CD4-positive, alpha-beta T cell treated with Interleukin-6 for 4 hours (primary cell): ENCODE measurements at regions not wholly inside any gene's neighbourhood (a gene's known extent, or its start where the extent isn't known, plus 50 kb on each side); places are given as distances from the start of the nearest gene placed in this dataset.
"Not testable (repeated sequence)": the region's sequence is repeated elsewhere in the genome, so short reads cannot be mapped to it uniquely, and the experiment has no call there.

ENCODE experiments used
- DNase-seq: peaks from one replicate; pipeline ENCODE4 v3.0.0-alpha.2; 2020; ENCODE audit warnings: mixed read lengths

DNA sequence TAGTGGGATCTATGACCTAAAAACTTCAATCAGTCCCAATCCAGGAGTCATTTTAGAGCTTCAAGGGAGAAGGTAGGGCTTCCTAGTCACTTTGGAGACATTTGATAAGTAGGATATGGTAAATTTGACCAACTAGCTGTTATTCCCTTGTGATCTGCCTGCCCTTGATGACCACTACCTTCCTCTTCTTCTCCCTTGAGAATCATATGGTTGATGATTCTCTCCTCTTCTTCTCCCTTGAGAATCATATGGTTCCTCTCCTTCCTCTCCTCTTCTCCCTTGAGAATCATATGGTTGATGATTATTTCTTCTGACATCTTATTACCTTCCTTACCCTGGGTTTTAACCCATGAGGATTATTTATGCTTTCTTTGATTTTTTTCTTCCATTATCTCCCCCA, 482.6 kb upstream of the TENM3 start:
- DNase-seq: no peak

DNA sequence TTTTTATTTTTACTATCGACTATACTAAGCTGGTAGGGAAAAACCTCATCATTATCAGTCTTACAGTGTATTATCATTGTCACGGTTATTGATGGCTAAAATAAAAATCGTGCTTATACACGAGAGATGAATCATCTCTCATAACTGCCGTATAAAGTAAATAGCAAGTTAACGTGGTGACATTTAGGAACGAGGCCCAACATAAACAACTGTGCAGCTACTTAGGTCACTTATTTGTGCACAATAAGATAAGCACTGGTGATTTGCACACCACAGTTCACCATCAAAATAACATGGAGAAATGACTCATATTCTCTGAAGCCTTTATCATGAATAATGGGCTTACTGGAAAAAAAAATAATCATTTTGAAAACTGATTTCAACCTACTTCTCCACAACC, 482.0 kb upstream of the TENM3 start:
- DNase-seq: no peak

DNA sequence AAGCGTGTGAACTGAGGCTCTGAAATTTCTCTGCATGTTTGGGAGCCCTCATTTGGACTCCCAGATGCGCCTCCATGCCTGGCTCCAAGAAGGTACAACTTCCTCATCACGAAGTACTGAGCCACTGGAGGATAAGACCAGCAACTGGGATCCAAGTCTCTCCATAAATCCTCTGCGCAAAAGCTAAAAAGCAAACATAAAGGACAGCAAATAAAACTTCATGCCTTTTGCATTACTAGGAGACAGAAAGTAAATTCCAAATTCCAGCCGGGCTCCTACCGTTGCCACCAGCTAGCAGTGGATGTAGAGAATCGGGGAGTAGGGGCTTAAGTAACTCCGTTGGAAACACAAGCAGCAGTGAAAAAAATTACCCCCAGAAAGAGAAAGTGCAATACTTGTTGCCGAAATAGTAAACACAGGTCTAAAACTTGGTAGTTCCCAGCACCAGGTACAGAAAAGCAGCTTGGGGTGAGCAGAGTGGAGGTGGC, 477.1 kb upstream of the TENM3 start:
- no peak for DNase-seq

DNA sequence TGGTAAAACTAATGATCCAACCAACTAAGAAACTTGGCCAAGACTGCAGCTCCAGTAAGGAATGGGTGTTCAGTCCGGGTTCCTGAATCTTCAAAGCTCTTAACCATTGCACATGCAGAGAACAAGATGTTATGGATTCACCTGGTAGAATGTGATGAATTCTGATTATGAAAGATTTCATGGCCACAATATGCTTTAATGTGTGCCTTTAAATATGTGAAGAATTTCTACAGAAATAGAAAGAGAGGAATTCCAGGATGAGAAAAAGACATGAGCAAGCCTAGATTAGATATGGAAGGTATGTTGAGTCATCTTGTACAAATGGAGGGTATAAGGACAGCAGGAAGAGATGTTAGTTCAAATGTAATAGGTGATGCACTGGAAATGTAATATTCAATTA, 472.2 kb upstream of the TENM3 start:
- DNase-seq: no peak

DNA sequence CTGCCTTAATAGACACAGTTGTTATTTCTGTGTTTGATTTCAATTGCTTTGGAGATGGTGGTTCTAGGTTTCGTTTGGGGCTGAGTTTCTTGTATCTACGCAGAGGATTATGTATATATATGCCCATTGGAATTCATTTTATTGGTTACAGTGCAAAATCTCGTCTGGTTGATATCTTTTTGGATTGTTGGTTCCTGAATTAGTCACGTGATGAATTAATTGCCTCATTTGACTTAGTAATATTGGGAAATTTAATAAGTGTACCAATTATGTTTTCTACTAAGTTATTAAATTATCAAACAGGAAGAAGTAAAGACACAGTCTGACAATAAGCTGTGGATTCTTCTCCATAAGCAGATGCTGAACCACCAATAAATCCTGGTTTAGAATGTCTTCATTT, 467.9 kb upstream of the TENM3 start:
- no peak for DNase-seq

DNA sequence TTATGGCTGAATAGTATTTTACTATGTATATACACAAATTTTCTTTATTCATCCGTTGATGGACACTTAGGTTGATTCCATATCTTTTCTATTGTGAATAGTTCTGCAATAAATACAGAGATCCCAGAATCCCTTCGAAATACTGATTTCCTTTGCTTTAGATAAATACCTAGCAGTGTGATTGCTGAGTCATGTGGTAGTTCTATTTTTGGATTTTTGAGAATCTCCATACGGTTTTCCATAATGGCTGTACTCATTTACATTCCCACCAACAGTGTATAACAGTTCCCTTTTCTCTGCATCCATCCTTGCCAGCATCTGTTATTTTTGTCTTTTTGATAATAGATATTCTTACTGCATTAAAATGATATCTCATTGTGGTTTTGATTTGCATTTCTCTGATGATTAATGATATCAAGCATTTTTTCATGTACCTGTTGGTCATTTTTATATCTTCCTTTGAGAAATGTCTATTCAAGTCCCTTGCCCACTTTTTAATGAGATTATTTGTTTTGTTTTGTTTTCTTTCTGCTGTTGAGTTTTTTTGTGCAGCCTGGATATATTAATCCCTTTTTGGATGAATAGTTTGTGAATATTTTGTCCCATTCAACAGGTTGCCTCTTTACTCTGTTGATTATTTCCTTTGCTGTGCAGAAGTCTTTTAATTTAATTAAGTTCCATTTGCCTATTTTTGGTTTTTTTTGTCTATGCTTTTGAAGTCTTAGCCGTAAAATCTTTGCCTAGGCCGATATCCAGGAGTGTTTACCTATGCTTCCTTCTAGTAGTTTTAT, 466.7 kb upstream of the TENM3 start:
- no peak for DNase-seq

DNA sequence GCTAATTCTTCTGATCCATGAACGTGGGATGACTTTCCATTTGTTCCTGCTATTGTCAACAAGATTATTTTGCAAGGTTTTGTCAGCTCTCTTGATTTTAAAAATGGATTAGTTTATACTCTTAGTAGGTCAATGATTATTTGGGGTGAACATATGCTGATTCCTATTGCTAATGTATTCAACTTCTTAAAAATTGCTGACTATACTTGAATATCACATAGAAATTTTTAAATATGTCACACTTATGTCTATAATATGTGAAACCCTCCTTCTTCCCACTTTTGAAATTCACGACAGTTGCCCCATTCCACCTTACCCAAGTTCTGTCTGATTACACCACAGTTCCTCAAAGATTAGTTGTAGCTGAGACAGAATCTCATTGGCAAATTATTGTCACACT, 465.7 kb upstream of the TENM3 start:
- no peak for DNase-seq

DNA sequence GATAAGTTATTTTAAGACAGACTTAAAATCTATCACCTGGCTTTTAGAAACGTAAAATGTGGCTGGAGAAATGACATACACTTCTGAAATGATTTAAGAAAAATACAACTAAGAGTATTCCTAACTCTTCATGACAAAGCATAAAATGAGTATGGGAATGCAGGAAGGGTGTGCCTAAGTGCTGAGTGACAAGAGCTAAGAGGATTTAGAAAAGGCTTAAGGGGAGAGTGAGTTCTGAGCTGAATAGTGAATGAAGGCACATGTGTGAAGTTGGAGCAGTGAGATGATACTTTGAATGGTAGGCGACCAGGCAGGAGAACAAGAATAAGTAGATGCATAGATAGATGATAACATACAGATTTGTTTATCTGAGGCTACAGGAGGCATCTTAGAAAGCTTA, 458.3 kb upstream of the TENM3 start:
- no peak for DNase-seq

DNA sequence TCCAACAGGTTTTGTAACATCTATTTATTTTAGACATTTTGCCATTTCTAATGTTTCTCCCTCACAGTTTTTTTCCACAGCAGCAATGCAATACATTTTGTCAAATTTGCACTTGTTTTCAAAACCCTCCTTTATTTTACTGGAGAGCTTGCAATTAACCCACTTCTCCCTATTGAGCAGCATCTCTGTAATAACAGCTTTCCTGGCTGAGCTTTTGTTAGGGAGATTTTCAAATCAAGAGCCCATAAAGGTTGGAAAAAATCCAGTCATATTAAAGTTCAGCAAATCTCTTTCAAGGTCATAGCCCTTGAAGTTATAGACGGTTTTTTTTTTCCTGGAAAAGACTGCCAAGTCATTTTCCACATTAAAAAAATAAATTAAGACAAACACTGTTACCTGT, 450.6 kb upstream of the TENM3 start:
- no peak for DNase-seq

DNA sequence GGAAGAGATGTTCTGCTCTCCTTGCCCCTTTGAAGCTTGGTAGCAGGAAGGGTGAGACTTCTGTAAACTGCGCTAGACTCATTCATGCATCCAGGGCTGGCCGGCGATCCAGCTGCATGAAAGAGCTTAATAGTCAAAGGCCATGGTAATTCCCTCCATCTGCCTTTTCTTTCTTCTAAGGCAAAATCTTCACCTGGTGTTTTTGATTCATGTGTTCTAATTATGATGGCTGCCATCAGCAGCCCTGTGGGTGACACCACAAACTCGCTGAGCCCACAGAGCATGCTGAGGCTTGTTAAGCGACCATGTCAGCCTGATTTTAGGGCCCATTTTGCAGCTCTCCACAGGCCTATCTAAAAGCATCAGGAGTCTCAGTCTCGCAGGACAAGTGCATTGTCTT, 450.1 kb upstream of the TENM3 start:
- no peak for DNase-seq

DNA sequence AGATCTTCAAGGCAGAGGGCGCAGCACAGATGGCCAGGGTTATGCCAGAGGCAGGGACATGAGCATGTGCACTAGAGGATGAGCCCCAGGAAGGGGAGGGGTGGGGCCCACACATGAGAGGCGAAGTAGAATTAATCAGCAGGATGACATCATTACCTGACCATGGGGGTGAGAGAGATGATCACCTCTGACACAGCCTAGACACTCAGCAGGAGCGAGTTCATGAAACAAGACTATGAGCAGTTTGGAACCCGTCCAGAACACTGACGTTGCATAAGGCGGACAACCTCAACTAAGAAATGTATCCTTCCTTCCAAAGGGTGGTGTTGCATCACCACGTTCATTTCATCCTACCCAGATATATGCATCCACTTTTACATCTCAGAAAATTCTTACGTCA, 446.7 kb upstream of the TENM3 start:
- no peak for DNase-seq

DNA sequence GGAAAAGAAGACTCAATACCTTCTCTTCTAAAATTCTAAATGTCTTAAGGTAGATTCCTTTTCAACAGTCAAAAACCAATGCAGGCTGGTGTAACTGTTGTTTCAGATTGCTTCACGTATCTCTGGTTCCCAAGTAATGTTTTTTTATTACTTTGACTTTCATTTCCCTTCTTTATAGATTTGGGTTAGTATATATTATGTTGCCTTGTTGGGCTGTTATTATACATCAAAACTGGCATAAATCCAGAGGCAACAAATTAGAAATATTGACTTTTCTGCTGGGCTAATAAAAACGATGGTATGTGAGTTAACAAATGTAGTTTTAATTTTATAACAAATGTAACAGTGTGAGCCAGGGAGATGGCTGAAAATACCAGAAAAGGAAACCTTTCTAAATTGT, 444.7 kb upstream of the TENM3 start:
- DNase-seq: no peak

DNA sequence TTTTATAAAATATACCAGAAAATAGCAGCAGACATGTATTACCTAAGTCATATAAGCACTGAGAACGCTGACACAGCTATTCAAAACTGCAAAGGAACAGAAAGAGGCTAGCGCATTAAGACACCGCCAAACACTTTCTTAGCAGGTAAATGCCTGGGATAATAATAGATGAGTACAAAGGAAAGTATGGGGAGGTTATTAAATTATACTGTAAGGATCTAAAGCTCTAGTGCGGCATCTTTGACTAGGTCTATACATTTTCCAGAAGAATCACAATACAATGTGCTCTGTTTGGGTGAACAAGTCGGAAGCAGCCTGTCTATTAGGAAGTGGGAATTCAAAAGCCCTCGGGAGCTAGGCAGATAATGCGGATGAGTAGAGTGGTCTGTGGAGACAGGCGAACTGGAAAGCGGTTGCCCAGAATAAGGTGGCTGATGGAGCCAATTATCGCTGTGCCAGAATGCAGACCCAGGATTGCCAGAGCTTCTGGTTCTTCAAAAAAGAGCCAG, 443.6 kb upstream of the TENM3 start:
- no peak for DNase-seq

DNA sequence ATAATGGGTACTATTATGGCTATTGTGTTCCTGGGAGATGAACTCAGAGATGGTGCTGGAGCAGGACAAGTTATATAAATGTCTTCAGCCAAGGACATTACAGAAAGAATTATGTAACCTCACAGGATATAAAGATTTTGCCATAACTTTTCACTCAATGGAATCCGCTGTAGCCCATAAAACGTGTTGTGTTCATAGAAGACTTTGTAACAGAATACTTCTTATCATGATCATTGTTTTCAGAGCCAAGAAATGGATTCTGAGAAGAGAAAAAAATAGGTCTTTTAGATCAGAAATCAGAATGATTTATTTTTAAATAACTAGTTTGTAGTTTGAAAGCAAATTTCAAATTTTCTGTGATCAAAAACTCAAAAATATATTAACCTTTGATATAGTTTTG, 441.0 kb upstream of the TENM3 start:
- DNase-seq: no peak

DNA sequence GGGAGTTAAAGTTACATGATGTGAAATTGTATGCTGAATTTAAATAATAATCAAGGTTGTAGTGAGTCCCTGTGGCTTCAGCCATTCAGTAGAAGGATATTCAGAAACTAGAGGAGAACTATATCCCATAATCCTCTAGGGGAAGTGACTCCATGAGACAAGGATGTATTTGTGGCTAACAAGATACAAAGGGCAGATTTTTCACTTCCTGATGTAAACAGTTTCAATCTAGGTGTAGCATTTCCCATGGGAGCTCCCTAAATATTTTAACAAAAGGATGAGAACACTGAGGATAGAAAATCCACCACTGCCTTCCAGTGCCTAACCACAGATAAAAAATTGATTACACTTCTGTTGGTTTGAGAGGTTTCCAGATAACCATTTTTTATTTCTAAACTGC, 435.4 kb upstream of the TENM3 start:
- no peak for DNase-seq

DNA sequence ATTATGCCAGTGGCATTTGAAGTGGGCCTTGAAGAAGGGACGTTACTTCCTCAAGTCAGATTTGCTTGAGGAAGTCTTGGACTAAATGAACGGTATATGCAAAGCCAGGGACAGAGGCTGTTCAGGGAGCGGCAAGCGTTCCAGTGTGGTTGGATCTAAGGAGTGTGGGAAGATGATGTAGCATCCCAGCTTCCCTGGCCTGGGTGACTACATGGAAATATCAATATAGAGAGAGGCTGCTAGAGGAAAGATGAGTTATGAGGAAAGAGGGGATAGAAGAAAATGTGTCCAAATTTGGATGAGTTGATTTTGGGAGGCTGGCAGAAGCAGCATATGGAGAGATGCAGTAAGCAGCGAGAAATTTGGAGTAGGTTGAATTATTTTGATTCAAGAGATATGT, 432.5 kb upstream of the TENM3 start:
- DNase-seq: no peak

DNA sequence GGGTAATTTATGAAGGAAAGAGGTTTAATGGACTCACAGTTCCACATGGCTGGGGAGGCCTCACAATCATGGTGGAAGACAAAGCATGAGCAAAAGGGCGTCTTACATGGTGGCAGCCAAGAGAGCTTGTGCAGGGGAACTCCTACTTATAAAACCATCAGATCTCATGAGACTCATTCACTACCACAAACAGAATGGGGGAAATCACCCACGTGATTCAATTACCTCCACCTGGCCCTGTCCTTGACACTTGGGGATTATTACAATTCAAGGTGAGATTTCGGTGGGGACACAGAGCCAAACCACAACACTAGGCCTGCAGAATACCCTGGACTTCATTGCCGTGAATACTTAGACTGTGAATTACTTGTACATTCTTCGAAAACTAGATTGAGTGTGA, 431.7 kb upstream of the TENM3 start:
- not testable (repeated sequence) for DNase-seq

DNA sequence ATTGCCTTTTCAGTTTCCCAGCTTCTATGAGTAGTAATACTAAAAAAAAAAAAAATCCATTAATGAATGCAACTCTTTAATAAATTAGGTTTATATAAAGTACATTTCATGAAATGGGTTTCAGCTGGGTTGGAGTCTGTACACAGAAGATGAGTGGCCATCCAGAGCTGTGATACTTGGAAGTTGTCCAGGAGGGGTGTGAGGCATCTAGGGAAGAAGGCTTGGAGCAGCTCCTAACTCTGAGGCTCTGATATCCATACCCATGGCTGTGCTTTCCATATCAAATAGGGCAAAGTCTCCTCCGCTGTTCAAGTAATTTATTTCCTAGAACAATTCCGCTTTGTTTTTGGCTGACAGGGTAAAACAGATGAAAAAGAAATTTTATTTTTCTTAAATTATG, 423.3 kb upstream of the TENM3 start:
- DNase-seq: no peak

DNA sequence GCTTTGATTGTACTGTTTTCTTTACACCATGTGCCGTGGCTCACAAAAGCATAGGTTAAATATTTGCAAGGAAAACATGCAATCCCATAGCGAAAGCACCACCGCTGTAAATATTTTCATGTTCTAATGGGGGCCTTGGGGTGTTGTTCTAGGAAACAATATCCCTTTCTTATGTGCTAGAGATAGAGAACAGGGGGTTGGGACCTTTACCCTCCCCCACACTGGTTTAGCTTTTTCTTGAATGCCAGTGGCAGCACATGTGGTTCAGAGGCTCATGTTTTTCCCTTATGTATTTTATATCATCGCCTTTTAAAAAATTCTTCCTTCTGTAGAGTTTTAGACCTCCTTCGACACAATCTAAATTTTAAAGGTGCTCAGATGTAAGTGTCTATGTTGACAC, 422.6 kb upstream of the TENM3 start:
- no peak for DNase-seq

DNA sequence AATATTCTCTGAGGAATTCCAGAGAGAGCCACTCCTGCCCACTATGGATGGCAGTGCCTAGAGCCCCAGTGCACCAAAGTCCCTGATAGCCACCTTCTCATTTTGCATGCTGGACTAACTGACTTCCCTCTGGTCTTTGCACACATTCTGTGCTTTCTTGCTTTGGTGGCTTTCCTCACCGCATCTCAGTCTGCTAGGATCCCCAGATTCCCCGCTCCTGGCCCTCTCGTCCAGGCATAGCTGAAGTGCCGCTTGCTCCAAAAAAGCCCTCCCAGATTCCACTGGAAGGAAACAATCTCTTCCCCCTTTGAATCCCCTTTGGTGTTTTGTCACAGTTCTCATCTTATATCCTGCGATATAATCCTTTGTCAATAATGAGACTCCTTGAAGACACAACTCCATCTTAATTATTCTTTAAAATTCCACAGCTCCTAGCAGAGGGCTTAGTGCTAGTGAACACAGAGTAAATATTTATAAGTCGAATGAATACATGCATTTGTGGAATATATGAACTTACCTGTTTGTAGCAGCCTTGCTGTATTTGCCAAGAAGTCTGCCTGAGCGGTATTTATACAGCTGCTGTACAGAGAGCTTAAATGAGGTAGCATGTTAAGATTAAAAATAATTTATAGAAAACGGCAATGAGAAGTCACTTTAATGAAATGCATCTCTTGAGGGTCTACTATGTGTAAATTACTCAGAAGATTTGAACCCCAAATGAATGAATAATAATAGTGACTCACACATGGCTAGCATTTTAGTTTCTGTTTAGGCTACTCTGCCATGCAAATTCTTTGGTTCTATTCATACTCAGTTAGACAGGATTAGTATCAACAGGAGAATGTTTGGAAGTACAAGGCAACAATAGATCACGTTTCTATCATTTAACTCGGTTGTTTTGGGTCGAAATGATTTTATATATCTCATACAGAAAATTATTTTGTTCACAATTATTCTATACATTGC, 421.9 kb upstream of the TENM3 start:
- no peak for DNase-seq

DNA sequence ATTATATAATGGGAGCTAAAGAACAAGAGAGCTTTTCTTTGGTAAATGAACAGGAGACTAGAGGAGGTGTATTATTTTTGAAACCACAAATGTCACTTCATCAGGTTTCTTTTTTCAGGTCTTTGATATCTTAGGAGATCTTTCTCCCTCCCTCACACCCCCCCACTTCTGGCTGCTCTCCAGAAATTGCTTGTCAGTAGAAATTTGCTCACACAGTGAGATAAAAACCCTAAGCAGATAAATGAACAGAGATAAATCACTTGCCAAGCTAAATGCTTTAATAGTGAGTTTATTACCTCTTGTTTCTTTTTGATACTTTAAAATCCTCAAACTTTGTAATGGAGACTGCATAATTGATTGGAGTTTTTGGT, 421.2 kb upstream of the TENM3 start:
- no peak for DNase-seq

DNA sequence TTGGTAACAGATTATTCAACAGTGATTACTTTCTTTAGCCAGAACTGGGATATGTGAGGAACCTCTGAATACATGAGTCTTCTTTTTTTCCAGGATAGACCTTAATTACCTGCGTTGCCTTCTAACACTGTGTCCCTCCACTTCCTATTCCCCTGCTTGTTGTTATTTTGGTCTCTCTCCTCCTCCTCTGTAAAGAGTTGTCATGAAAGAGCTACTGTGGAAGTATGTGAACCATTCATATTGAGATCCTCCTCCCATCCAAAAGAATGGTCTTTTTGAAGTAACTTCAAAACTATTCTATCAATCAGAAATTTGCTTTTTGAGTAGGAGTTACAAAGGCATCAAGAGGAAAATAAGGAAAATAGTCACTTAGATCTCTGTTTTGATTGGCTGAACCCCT, 420.0 kb upstream of the TENM3 start:
- DNase-seq: no peak

DNA sequence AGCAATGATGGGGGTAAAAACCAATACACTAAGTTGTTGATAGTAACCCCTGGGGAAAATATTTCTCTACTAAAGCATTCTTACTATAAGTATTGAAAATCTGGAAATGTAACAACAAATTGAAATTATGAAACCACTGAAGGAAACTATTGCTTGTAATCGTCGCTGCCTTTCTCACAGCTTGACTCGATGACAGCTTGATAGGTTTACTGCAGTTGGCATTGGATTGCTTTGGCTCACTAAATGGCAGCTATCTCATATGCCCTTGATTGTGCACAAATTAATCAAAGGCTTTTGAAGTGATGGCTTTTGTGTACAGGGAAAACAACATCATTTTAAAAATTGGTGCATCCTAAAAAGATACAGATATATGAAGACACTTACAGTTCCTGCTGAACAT, 419.6 kb upstream of the TENM3 start:
- no peak for DNase-seq

DNA sequence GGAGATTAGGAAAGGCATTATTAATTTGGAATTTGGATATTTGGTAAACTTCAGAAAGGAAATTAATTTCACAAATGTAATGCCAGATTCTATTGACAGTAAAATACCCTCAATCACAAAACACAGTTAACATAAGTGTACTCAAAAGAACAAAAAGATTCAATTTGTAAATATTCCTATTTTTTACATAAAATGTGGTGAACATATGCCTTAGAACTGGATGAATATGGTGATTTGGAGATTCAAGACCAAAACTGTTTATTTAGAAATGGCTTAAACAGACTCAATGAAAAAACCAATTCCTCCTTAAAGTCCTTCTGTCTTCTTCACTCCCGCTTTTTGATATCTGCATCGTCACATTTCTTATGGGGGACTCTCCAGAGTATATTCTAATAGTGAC, 417.6 kb upstream of the TENM3 start:
- no peak for DNase-seq
